NT2/D1 (cell line): ENCODE measurements at regions not wholly inside any gene's neighbourhood (a gene's known extent, or its start where the extent isn't known, plus 50 kb on each side); places are given as distances from the start of the nearest gene placed in this dataset.

ENCODE experiments used
- SUZ12 ChIP-seq: IDR thresholded peaks from 2 replicates; pipeline ENCODE4 v1.6.1; 2011; ENCODE audit not compliant: insufficient read length, insufficient read depth; ENCODE audit errors: extremely low read depth
- YY1 ChIP-seq: IDR thresholded peaks from 2 replicates; pipeline ENCODE4 v1.6.1; 2011; ENCODE audit not compliant: insufficient read length, insufficient read depth
- ZNF274 ChIP-seq: IDR thresholded peaks from 2 replicates; pipeline ENCODE4 v1.6.1; 2011; ENCODE audit warnings: mild to moderate bottlenecking, low read depth, low read length

GRCh38 chr12:90234472-90234871, 525.8 kb upstream of the ATP2B1 start:
- TF ChIP-seq ZNF274 (no peak), SUZ12 (no peak), YY1 (no peak)
